Right lobe of liver (tissue), 4 donors: ENCODE measurements at regions not wholly inside any gene's neighbourhood (a gene's known extent, or its start where the extent isn't known, plus 50 kb on each side); places are given as distances from the start of the nearest gene placed in this dataset.

Experiments used
- POLR2A ChIP-seq: fragments of 450-650 bp; IDR thresholded peaks from one replicate; pipeline ENCODE4 v1.6.1; 2017; ENCODE audit warnings: antibody characterized with exemption, mild to moderate bottlenecking
- TF ChIP-seq, protein P1 (sequence below), 4 donors: fragments of 200-600 bp in 3 of 4; fragments of 450-650 bp in 1 of 4; IDR thresholded peaks; one replicate each; pipeline versions ENCODE4 v1.5.1 to v1.8.0; 2016 to 2022; ENCODE audit warnings: antibody characterized with exemption in 4 of 4, mild to moderate bottlenecking in 2 of 4
- donor health status: DM: no; HTN: no; CAD: no.
- donor health status: DM: no; HTN: no; CAD: no.
- donor health status: DM: no; HTN: yes; CAD: no.

DNA sequence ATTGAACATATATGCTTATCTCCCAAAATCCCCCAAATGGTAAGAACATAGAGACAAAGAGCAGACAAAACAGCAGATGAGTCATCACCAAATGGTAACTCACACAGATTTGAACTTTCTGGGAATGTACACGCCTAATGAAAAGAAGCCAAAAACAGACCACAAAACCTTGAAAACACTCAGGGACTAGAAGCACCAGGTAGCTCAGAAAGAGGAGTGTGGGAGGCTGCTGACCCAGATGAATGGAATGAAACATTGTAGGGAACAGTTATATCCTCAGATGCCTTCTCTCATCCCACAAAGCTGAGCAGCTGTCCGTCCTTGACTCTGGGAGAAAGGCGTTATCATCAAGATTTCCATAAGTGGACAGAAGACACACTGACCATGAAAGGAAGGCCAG is 307.0 kb upstream of the USP25 start:
- TF ChIP-seq POLR2A, result no peak
- TF ChIP-seq, protein P1, sequence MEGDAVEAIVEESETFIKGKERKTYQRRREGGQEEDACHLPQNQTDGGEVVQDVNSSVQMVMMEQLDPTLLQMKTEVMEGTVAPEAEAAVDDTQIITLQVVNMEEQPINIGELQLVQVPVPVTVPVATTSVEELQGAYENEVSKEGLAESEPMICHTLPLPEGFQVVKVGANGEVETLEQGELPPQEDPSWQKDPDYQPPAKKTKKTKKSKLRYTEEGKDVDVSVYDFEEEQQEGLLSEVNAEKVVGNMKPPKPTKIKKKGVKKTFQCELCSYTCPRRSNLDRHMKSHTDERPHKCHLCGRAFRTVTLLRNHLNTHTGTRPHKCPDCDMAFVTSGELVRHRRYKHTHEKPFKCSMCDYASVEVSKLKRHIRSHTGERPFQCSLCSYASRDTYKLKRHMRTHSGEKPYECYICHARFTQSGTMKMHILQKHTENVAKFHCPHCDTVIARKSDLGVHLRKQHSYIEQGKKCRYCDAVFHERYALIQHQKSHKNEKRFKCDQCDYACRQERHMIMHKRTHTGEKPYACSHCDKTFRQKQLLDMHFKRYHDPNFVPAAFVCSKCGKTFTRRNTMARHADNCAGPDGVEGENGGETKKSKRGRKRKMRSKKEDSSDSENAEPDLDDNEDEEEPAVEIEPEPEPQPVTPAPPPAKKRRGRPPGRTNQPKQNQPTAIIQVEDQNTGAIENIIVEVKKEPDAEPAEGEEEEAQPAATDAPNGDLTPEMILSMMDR (IDR thresholded peaks at IDR 0.05), result no peak
